ENCODE measurements at regions not wholly inside any gene's neighbourhood (a gene's known extent, or its start where the extent isn't known, plus 50 kb on each side); places are given as distances from the start of the nearest gene placed in this dataset.

DNA sequence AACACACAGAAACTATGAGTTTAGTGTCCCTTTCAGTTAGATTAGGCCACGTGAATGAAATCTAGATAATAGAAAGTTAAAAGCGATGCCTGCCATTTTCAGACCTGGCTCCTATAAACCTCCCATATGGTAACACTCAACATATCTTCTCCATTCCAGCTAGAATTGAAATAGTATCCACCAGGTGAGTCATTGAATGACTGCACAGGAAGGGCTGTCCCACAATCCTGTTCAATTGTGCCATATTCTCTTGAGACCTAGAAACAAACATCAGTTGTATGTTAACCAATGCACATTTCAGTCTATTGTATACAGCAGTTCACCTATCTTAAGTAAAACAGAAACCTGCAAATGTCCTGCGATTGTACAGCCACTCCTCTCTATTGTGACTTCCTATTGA, 659.3 kb upstream of the SLIT2 start:
- no peak for TF ChIP-seq POLR2AphosphoS5 (IDR thresholded peaks at IDR 0.05; ENCODE audit: insufficient read depth, low read depth, low read length)
- TF ChIP-seq, protein P1, sequence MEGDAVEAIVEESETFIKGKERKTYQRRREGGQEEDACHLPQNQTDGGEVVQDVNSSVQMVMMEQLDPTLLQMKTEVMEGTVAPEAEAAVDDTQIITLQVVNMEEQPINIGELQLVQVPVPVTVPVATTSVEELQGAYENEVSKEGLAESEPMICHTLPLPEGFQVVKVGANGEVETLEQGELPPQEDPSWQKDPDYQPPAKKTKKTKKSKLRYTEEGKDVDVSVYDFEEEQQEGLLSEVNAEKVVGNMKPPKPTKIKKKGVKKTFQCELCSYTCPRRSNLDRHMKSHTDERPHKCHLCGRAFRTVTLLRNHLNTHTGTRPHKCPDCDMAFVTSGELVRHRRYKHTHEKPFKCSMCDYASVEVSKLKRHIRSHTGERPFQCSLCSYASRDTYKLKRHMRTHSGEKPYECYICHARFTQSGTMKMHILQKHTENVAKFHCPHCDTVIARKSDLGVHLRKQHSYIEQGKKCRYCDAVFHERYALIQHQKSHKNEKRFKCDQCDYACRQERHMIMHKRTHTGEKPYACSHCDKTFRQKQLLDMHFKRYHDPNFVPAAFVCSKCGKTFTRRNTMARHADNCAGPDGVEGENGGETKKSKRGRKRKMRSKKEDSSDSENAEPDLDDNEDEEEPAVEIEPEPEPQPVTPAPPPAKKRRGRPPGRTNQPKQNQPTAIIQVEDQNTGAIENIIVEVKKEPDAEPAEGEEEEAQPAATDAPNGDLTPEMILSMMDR (IDR thresholded peaks at IDR 0.05; ENCODE audit: extremely low read depth in 1 of 2, insufficient read depth in 1 of 2, low read depth in 1 of 2, low read length in 2 of 2), result no peak
- TF ChIP-seq FOS (IDR thresholded peaks at IDR 0.05; ENCODE audit: borderline replicate concordance, insufficient read depth, low read length), result no peak
- TF ChIP-seq EZH2 (IDR thresholded peaks at IDR 0.05; ENCODE audit: borderline replicate concordance, low read depth, low read length, severe bottlenecking), result no peak

Data from endothelial cell of umbilical vein (primary cell).